ENCODE measurements at regions not wholly inside any gene's neighbourhood (a gene's known extent, or its start where the extent isn't known, plus 50 kb on each side); places are given as distances from the start of the nearest gene placed in this dataset.

DNA sequence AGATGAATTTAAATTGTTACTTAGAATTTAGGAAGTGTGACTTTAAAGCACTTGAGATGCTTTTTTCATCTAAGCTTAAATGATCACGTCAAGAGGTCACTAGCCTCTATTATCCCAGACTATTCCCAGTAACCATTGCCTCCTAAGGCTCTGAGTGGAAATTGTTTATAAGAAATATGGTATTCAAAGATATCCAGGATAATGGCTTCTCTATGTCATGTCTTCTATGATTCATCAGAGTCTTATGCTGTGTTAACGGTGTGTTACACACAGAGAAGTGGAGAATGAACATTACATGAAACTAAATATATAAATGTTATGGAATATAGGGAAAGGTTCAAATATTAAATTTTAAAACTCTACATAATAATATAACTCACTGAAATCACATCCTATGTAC is 79.8 kb upstream of the NBEA start:
- no peak for TF ChIP-seq POLR2A (IDR thresholded peaks at IDR 0.05)
- TF ChIP-seq, protein P1, sequence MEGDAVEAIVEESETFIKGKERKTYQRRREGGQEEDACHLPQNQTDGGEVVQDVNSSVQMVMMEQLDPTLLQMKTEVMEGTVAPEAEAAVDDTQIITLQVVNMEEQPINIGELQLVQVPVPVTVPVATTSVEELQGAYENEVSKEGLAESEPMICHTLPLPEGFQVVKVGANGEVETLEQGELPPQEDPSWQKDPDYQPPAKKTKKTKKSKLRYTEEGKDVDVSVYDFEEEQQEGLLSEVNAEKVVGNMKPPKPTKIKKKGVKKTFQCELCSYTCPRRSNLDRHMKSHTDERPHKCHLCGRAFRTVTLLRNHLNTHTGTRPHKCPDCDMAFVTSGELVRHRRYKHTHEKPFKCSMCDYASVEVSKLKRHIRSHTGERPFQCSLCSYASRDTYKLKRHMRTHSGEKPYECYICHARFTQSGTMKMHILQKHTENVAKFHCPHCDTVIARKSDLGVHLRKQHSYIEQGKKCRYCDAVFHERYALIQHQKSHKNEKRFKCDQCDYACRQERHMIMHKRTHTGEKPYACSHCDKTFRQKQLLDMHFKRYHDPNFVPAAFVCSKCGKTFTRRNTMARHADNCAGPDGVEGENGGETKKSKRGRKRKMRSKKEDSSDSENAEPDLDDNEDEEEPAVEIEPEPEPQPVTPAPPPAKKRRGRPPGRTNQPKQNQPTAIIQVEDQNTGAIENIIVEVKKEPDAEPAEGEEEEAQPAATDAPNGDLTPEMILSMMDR (IDR thresholded peaks at IDR 0.05) = no peak

Measured in thyroid gland (tissue), 4 donors.